ENCODE measurements at regions not wholly inside any gene's neighbourhood (a gene's known extent, or its start where the extent isn't known, plus 50 kb on each side); places are given as distances from the start of the nearest gene placed in this dataset.
"Not testable (repeated sequence)": the region's sequence is repeated elsewhere in the genome, so short reads cannot be mapped to it uniquely, and the experiment has no call there.

- no peak for DNase-seq
Observed at GRCh38 chr15:34650177-34650576, 66.7 kb upstream of the GOLGA8B start.

- DNase-seq: no peak
Observed at GRCh38 chr15:34648294-34648631, 64.8 kb upstream of the GOLGA8B start.

GRCh38 chr15:34647569-34648293 is 64.3 kb upstream of the GOLGA8B start:
- no peak for DNase-seq

DNA sequence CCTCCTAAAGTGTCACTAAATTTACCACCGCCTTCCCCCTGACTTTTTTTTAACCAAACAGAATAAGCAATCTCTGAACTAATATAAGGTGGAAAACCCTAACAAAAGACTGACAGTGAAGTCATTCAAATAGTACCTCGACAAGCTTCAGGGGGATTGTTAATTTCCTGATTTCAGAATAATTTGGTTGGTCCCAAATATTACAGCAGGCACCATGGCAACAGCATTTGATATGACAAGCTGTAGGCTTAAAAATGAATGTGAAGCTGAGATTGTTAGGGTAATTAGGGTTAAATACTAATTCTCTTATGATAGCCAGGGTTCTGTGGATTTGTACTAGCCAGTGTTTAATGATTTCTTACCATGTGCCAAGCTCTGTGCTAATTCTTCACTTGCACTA is 63.5 kb upstream of the GOLGA8B start:
- no peak for DNase-seq

GRCh38 chr15:34644851-34645250 is 61.4 kb upstream of the GOLGA8B start:
- no peak for DNase-seq

GRCh38 chr15:34644061-34644460 is 60.6 kb upstream of the GOLGA8B start:
- DNase-seq: no peak

GRCh38 chr15:34642247-34642646 is 58.8 kb upstream of the GOLGA8B start:
- no peak for DNase-seq

DNA sequence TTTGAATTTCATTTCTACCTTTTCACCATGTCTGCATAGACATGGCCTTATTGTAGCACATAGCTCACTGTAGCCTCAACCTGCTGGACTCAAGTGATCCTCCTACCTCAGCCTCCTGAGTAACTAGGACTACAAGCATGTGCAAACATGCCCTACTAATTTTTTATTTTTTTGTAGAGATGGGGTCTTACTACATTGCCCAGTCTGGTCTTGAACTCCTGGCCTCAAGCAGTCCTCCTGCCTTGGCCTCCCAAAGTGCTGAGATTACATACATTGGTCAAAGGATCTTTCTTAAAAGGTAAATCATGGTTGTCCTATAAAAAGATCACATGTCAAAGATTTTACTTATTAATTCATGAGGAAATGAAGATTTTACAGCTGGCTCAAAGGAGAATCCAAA is 57.2 kb upstream of the GOLGA8B start:
- no peak for DNase-seq

- no peak for DNase-seq
Observed at GRCh38 chr15:34637305-34637704, 53.9 kb upstream of the GOLGA8B start.

DNA sequence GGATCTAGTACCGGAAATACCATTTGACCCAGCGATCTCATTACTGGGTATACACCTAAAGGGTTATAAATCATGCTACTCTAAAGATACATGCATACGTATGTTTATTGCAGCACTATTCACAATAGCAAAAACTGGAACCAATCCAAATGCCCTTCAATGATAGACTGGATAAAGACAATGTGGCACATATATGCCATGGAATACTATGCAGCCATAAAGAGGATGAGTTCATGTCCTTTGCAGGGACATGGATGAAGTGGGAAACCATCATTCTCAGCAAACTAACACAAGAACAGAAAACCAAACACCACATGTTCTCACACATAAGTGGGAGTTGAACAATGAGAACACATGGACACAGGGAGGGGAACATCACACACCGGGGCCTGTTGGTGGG is 50.2 kb upstream of the GOLGA8B start:
- not testable (repeated sequence) for DNase-seq

Data from MV-4-11 (cell line).